Keratinocyte (primary cell): ENCODE measurements at regions not wholly inside any gene's neighbourhood (a gene's known extent, or its start where the extent isn't known, plus 50 kb on each side); places are given as distances from the start of the nearest gene placed in this dataset.

Source experiments
- EZH2 ChIP-seq: IDR thresholded peaks from one replicate; pipeline ENCODE4 v1.6.1; 2012; ENCODE audit warnings: inconsistent platforms, mild to moderate bottlenecking, low read length, moderate library complexity
- TF ChIP-seq, protein P1 (sequence below), 3 experiments: IDR thresholded peaks in 1 of 3; conservative IDR thresholded peaks in 1 of 3; optimal IDR thresholded peaks in 1 of 3; 2 replicates in 2 of 3; 3 replicates in 1 of 3; pipeline versions ENCODE3 to v1.5.1; 2011; ENCODE audit warnings: low read length in 3 of 3, mild to moderate bottlenecking in 3 of 3, moderate library complexity in 2 of 3, control low read depth in 1 of 3, inconsistent platforms in 1 of 3; ENCODE audit not compliant: insufficient read depth in 2 of 3; ENCODE audit errors: extremely low read depth in 1 of 3

DNA sequence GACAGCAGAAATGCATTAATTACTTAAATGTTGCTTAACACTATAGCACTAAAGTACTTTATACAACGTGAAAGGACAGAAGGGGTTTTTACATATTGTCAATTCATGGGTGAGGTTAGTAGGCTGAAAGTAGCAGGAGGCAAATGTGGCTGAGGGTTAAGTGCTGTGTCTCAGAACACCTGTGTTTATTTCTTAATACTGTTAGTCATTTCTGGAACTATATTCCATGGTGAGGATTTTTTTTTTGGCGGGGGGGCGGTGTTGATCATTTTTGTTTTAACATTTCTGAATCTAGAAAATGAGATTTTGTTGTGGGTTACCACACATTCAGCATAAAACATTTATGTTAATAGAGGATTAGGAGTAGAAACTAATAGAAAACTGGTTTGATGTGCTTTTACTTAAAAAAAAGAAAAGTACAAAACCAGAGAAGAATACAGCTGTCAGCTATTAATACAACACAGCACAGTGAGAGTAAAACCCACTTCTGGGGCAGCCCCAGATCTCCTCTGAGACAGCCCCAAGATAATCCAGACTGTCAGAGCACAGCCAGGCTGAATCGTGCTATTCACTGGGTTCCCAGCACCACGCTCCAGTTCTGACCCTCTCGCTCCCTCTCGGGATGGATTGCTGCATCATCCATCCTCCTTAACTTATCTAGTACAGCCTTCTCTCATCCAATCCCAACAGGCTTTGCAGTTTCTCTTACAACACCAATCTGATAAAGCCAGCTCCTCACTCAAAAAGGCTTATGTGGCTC lies 307.7 kb downstream of the TUSC7 start:
- TF ChIP-seq, protein P1, sequence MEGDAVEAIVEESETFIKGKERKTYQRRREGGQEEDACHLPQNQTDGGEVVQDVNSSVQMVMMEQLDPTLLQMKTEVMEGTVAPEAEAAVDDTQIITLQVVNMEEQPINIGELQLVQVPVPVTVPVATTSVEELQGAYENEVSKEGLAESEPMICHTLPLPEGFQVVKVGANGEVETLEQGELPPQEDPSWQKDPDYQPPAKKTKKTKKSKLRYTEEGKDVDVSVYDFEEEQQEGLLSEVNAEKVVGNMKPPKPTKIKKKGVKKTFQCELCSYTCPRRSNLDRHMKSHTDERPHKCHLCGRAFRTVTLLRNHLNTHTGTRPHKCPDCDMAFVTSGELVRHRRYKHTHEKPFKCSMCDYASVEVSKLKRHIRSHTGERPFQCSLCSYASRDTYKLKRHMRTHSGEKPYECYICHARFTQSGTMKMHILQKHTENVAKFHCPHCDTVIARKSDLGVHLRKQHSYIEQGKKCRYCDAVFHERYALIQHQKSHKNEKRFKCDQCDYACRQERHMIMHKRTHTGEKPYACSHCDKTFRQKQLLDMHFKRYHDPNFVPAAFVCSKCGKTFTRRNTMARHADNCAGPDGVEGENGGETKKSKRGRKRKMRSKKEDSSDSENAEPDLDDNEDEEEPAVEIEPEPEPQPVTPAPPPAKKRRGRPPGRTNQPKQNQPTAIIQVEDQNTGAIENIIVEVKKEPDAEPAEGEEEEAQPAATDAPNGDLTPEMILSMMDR (optimal IDR thresholded peaks at IDR 0.05 in 1 of 3, IDR thresholded peaks at IDR 0.05 in 1 of 3, conservative IDR thresholded peaks at IDR 0.05 in 1 of 3; ENCODE audit: extremely low read depth in 1 of 3, insufficient read depth in 2 of 3, low read length in 3 of 3) = no peak
- TF ChIP-seq EZH2 = no peak
